ENCODE measurements at regions not wholly inside any gene's neighbourhood (a gene's known extent, or its start where the extent isn't known, plus 50 kb on each side); places are given as distances from the start of the nearest gene placed in this dataset.

DNA sequence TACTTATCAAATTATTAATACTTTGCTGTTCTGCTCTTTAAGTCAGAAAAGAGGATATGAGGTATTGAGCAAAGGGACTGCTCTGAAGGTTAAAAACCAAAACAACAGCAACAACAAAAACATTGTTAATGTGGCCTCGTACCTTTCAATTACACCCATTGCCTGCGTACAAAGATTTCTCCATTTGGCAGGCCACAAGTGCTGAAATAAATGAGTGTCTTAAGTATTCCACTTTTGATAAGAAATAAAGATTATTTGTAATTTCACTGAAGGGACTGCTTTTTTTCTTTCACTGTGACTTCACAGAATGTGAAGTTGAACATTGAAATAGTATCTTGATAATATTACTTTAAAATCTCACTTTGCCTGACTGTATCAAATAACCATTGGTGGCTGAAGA lies 163.2 kb upstream of the MRPS30 start:
- WGBS, 2 donors: 84% methylated on average over 2 of the region's 2 CpGs

DNA sequence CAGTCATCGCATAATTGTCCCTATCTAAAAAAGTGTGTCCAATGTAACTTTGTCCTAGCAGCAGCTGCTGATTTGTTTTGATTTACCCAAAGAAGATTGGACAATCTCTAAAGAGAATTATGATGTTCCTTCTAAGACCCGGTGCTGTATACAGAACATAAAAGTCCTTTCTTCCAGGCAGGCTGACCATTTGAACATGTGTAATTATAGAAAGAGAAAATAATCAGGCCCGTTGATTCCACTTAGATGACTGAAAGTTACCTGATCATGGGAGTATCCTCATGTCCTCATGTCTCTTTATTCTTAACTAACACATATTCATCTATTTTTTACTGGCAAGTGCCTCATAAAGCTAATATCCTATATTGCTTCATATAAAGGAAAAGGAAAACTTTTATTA lies 164.1 kb upstream of the MRPS30 start:
- Histone ChIP-seq H3K27ac (ENCODE audit: low read depth in 1 of 2, low read length in 2 of 2) (no peak overlapping the region), H3K36me3 (ENCODE audit: control insufficient read depth in 1 of 2, insufficient read depth in 2 of 2, low read length in 1 of 2) (no peaks in the 10 kb centered on the region), H3K9me3 (ENCODE audit: control insufficient read depth, low read length) (no peaks in the 10 kb centered on the region), H3K27me3 (ENCODE audit: control insufficient read depth in 1 of 2, insufficient read depth in 2 of 2, low read length in 1 of 2) (no peaks in the 10 kb centered on the region), H3K4me1 (ENCODE audit: control insufficient read depth in 1 of 2, insufficient read depth in 2 of 2, low read length in 2 of 2) (no peaks in the 10 kb centered on the region), H3K4me3 (ENCODE audit: low read length in 2 of 2) (no peak overlapping the region)
- DNase-seq: no peak
- no peak for ATAC-seq (ENCODE audit: low FRiP score)
- intact Hi-C loops (cut with DNase I): no loop called here
- 69 to 77% methylated on average over 3 of the region's 3 CpGs for WGBS, 2 donors

More for the DNA sequence above, 163.2 kb upstream of the MRPS30 start:
- no peaks in the 10 kb centered on the region for H3K36me3 ChIP-seq (ENCODE audit: control insufficient read depth in 1 of 2, insufficient read depth in 2 of 2, low read length in 1 of 2)
- H3K27me3 ChIP-seq (ENCODE audit: control insufficient read depth in 1 of 2, insufficient read depth in 2 of 2, low read length in 1 of 2): no peaks in the 10 kb centered on the region
- no peak overlapping the region for H3K27ac ChIP-seq (ENCODE audit: low read depth in 1 of 2, low read length in 2 of 2)
- H3K9me3 ChIP-seq (ENCODE audit: control insufficient read depth, low read length): no peaks in the 10 kb centered on the region
- no peak for ATAC-seq (ENCODE audit: low FRiP score)
- intact Hi-C loops (cut with DNase I): no loop called here
- DNase-seq: no peak
- H3K4me1 ChIP-seq (ENCODE audit: control insufficient read depth in 1 of 2, insufficient read depth in 2 of 2, low read length in 2 of 2): no peaks in the 10 kb centered on the region
- no peak overlapping the region for H3K4me3 ChIP-seq (ENCODE audit: low read length in 2 of 2)

DNA sequence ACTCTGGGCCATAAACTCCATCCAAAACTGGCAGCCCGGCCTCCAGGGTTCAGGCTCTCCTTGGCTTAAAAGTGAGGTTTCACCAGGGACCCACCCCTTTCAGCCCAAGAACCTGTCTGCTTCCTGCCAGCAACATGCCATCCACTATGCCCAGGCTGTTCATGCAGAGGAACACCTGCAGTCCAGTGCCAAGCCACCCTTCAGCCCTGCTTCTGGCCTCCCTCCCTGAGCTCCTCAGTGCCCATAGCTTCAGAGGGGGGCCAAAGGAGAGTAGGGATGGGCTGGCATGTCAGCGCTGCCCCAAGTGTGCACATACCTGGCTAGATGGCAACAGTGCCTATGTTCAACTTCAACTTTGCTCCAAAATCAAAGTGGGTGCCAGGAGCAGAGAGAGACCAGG lies 166.9 kb upstream of the MRPS30 start:
- Histone ChIP-seq H3K4me3 (ENCODE audit: low read length in 2 of 2) (no peak overlapping the region), H3K9me3 (ENCODE audit: control insufficient read depth, low read length) (peaks cover 2% of the 10 kb centered on the region), H3K36me3 (ENCODE audit: control insufficient read depth in 1 of 2, insufficient read depth in 2 of 2, low read length in 1 of 2) (no peaks in the 10 kb centered on the region), H3K27me3 (ENCODE audit: control insufficient read depth in 1 of 2, insufficient read depth in 2 of 2, low read length in 1 of 2) (no peaks in the 10 kb centered on the region), H3K27ac (ENCODE audit: low read depth in 1 of 2, low read length in 2 of 2) (no peak overlapping the region), H3K4me1 (ENCODE audit: control insufficient read depth in 1 of 2, insufficient read depth in 2 of 2, low read length in 2 of 2) (no peaks in the 10 kb centered on the region)
- 91 to 100% methylated on average over 2 of the region's 2 CpGs for WGBS, 2 donors
- intact Hi-C loops (cut with DNase I): no loop called here
- ATAC-seq (ENCODE audit: low FRiP score) (no peak), DNase-seq (no peak)

DNA sequence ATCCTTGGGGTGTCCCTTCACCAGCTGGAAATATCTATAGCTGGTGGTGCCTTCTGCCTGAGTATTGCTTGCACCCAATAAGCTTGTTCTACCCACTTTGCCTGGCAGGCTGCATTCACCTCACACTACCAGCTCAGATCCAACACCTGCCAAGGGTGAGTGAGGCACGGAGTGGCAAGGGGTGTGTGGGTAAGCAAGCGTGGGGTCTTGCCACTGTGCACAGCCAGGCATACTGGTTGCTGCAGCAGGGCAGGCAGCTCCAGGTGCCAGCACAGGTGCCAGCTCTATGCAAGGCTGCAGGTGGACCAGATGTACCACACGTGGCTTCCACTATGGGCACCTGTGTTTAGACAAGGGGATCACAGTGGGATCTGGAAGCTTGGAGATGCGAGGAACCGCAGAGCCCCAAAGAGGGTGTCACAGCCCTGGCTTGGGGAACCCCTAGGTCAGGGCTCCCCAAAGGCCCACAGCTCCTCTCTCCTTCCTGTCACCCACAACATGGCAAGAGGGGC lies 167.7 kb upstream of the MRPS30 start:
- Histone ChIP-seq H3K27me3 (ENCODE audit: control insufficient read depth in 1 of 2, insufficient read depth in 2 of 2, low read length in 1 of 2) (no peaks in the 10 kb centered on the region), H3K36me3 (ENCODE audit: control insufficient read depth in 1 of 2, insufficient read depth in 2 of 2, low read length in 1 of 2) (no peaks in the 10 kb centered on the region), H3K27ac (ENCODE audit: low read depth in 1 of 2, low read length in 2 of 2) (no peak overlapping the region), H3K4me1 (ENCODE audit: control insufficient read depth in 1 of 2, insufficient read depth in 2 of 2, low read length in 2 of 2) (no peaks in the 10 kb centered on the region), H3K4me3 (ENCODE audit: low read length in 2 of 2) (no peak overlapping the region), H3K9me3 (ENCODE audit: control insufficient read depth, low read length) (peaks cover 2% of the 10 kb centered on the region)
- intact Hi-C loops (cut with DNase I): no loop called here
- WGBS, 2 donors: 93 to 97% methylated on average over 3 to 5 of the region's 5 CpGs
- no peak for ATAC-seq (ENCODE audit: low FRiP score)
- DNase-seq: no peak

DNA sequence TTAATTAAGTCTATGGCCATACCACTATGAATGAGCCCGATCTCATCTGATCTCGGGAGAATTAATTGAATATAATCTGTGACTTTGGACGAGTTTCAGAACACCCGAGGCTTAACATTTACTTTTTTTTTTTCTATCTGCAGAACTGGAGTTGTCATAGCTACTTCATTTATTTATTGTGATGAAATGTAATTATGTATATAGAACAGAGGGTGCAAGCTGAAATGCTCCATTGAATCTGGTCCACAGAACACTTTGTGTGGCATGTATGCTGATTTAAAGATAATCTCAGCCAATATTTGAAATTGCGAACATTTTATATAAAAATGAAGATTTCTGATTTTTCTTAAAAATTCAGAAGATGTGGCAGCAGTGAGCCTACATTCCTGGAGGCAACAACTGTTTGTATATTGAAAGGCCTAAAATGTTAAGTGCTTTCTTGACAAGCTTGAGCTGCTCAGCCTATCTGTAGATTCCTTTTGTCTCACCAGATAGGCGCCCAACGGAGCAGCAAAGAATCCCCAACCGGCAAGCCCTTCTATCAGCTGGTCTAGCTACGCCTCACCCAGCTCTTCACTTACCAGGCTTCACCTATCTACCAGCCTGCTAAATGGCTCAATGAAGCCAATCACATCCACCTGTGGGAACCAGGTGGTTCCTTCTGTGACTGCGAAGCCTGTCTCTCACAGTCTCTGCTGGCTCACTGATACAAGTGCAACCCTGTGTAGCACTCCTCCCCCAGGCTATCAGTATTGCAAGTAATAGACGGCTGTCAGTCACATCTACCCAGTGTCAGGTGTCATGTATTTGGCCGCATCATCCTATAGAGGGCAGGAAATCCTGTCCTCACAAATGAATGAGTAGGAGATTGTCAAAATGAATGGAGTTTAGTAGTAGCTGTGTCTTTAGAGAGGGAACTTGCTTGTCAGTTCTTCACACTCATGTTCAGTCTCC lies 170.6 kb upstream of the MRPS30 start:
- Histone ChIP-seq H3K36me3 (ENCODE audit: control insufficient read depth in 1 of 2, insufficient read depth in 2 of 2, low read length in 1 of 2) (no peaks in the 10 kb centered on the region), H3K27ac (ENCODE audit: low read depth in 1 of 2, low read length in 2 of 2) (no peak overlapping the region), H3K4me3 (ENCODE audit: low read length in 2 of 2) (no peak overlapping the region), H3K27me3 (ENCODE audit: control insufficient read depth in 1 of 2, insufficient read depth in 2 of 2, low read length in 1 of 2) (no peaks in the 10 kb centered on the region), H3K4me1 (ENCODE audit: control insufficient read depth in 1 of 2, insufficient read depth in 2 of 2, low read length in 2 of 2) (no peaks in the 10 kb centered on the region), H3K9me3 (ENCODE audit: control insufficient read depth, low read length) (peaks cover 2% of the 10 kb centered on the region)
- DNase-seq (no peak), ATAC-seq (ENCODE audit: low FRiP score) (no peak)
- 80 to 86% methylated on average over 12 of the region's 12 CpGs for whole genome bisulfite sequencing, 2 donors
- intact Hi-C loops (cut with DNase I): no loop called here

GRCh38 chr5:44632344-44632743 lies 176.4 kb upstream of the MRPS30 start:
- 81 to 82% methylated on average over 1 of the region's 1 CpG for WGBS, 2 donors
- ATAC-seq (ENCODE audit: low FRiP score): no peak
- Histone ChIP-seq H3K27me3 (ENCODE audit: control insufficient read depth in 1 of 2, insufficient read depth in 2 of 2, low read length in 1 of 2) (no peaks in the 10 kb centered on the region), H3K4me1 (ENCODE audit: control insufficient read depth in 1 of 2, insufficient read depth in 2 of 2, low read length in 2 of 2) (no peaks in the 10 kb centered on the region), H3K27ac (ENCODE audit: low read depth in 1 of 2, low read length in 2 of 2) (no peak overlapping the region), H3K4me3 (ENCODE audit: low read length in 2 of 2) (no peak overlapping the region), H3K9me3 (ENCODE audit: control insufficient read depth, low read length) (no peaks in the 10 kb centered on the region), H3K36me3 (ENCODE audit: control insufficient read depth in 1 of 2, insufficient read depth in 2 of 2, low read length in 1 of 2) (no peaks in the 10 kb centered on the region)
- no peak for DNase-seq
- intact Hi-C loops (cut with DNase I): no loop called here

DNA sequence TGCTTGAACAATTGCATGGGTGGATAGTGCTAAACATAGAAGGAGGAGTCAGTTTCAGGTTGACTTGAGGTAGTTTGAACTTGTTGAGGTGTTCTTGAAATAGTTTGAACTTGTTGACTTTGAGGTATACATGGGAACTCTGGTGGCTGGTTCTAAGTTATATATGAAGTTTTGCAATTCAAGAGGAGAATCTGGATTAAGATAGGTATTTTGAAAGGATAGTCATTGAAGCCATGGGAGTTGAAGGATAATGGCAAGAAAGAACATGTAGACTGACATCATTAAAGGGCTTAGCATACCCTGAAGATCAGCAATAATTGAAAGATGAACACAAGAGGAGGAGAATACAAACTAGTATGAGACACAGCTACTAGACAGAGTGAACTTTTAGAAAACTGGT lies 181.9 kb upstream of the MRPS30 start:
- ATAC-seq (ENCODE audit: low FRiP score): no peak
- Histone ChIP-seq H3K36me3 (ENCODE audit: control insufficient read depth in 1 of 2, insufficient read depth in 2 of 2, low read length in 1 of 2) (no peaks in the 10 kb centered on the region), H3K4me3 (ENCODE audit: low read length in 2 of 2) (no peak overlapping the region), H3K4me1 (ENCODE audit: control insufficient read depth in 1 of 2, insufficient read depth in 2 of 2, low read length in 2 of 2) (no peaks in the 10 kb centered on the region), H3K27me3 (ENCODE audit: control insufficient read depth in 1 of 2, insufficient read depth in 2 of 2, low read length in 1 of 2) (no peaks in the 10 kb centered on the region), H3K27ac (ENCODE audit: low read depth in 1 of 2, low read length in 2 of 2) (no peak overlapping the region), H3K9me3 (ENCODE audit: control insufficient read depth, low read length) (no peaks in the 10 kb centered on the region)
- intact Hi-C loops (cut with DNase I): no loop called here
- no peak for DNase-seq

DNA sequence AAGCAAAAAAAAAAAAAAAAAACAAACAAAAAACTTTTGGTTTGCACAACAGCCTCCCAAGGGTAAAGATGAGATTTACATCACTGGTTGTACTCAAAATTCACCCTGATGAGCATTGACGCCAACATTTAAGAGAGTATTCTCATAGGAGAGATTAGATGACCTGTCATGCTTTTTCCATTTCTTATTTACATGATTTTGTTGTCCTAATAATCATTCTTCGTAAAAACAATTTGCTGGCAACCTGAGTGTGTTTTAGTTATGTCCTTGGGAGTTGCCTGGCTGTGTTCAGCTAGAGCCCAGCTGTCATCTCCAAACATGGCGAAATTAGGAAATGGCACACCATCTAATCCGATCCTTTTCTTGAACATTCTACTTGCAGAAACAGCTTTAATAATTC lies 186.4 kb upstream of the MRPS30 start:
- H3K27me3 ChIP-seq (ENCODE audit: control insufficient read depth in 1 of 2, insufficient read depth in 2 of 2, low read length in 1 of 2): no peaks in the 10 kb centered on the region
- no peak for ATAC-seq (ENCODE audit: low FRiP score)
- WGBS, 2 donors: 62 to 89% methylated on average over 4 of the region's 4 CpGs

More for the DNA sequence above, 186.4 kb upstream of the MRPS30 start:
- no peaks in the 10 kb centered on the region for H3K36me3 ChIP-seq (ENCODE audit: control insufficient read depth in 1 of 2, insufficient read depth in 2 of 2, low read length in 1 of 2)
- H3K9me3 ChIP-seq (ENCODE audit: control insufficient read depth, low read length): no peaks in the 10 kb centered on the region
- DNase-seq: no peak
- H3K4me3 ChIP-seq (ENCODE audit: low read length in 2 of 2): no peak overlapping the region
- intact Hi-C loops (cut with DNase I): no loop called here
- H3K27ac ChIP-seq (ENCODE audit: low read depth in 1 of 2, low read length in 2 of 2): no peak overlapping the region
- H3K4me1 ChIP-seq (ENCODE audit: control insufficient read depth in 1 of 2, insufficient read depth in 2 of 2, low read length in 2 of 2): no peaks in the 10 kb centered on the region

Data from aorta (tissue), 5 donors.